Erythroblast (primary cell): ENCODE measurements at regions not wholly inside any gene's neighbourhood (a gene's known extent, or its start where the extent isn't known, plus 50 kb on each side); places are given as distances from the start of the nearest gene placed in this dataset.

ENCODE experiments used
- GATA1 ChIP-seq: IDR thresholded peaks from 2 replicates; pipeline ENCODE4 v1.6.1; 2011; ENCODE audit warnings: low read depth, mild to moderate bottlenecking, control low read depth, low read length, moderate library complexity
- POLR2A ChIP-seq: IDR thresholded peaks from 2 replicates; pipeline ENCODE4 v1.6.1; 2011; ENCODE audit warnings: mild to moderate bottlenecking, low read length

- TF ChIP-seq POLR2A, result no peak
- no peak for TF ChIP-seq GATA1
Observed at GRCh38 chr5:105782501-105782900, 1888.2 kb downstream of the EFNA5 start.
